Colonic mucosa (tissue), 4 donors: ENCODE measurements at regions not wholly inside any gene's neighbourhood (a gene's known extent, or its start where the extent isn't known, plus 50 kb on each side); places are given as distances from the start of the nearest gene placed in this dataset.

Experiments used
- DNase-seq: peaks from one replicate; pipeline ENCODE4 v3.0.0-alpha.2; 2020
- H3K27ac ChIP-seq: fragments of 200-600 bp; one replicate; pipeline ENCODE4 v1.8.0; 2021
- H3K27me3 ChIP-seq: fragments of 200-600 bp; one replicate; pipeline ENCODE4 v1.8.0; 2021
- H3K36me3 ChIP-seq: fragments of 200-600 bp; one replicate; pipeline ENCODE4 v1.8.0; 2021
- H3K4me1 ChIP-seq: fragments of 200-600 bp; one replicate; pipeline ENCODE4 v1.8.0; 2021; ENCODE audit warnings: mild to moderate bottlenecking
- H3K4me3 ChIP-seq: fragments of 200-600 bp; one replicate; pipeline ENCODE4 v1.8.0; 2021
- H3K9ac ChIP-seq, 2 donors: one replicate each; pipeline ENCODE4 v1.7.0; 2013; ENCODE audit warnings: control low read depth in 2 of 2, low read depth in 2 of 2, low read length in 2 of 2
- H3K9me3 ChIP-seq: fragments of 200-600 bp; one replicate; pipeline ENCODE4 v1.8.0; 2021
- CTCF ChIP-seq: fragments of 200-600 bp; IDR thresholded peaks from one replicate; pipeline ENCODE4 v1.8.0; 2022; ENCODE audit warnings: antibody characterized with exemption, mild to moderate bottlenecking
- intact Hi-C: fragments of 100-400 bp; cut with DNase I; formaldehyde crosslinking; loops from one replicate; pipeline ENCODE4 v1.14.1; 2022
- donor health status: healthy.
- donor health status: DM: no; HTN: no; CAD: no.
- donor health status: DM: no; HTN: no; CAD: no.

GRCh38 chr5:173746047-173746646 lies 129.7 kb upstream of the BOD1 start:
- DNase-seq = no peak
- H3K27me3 ChIP-seq = no peaks in the 10 kb centered on the region
- H3K9ac ChIP-seq = no peak overlapping the region
- H3K4me1 ChIP-seq = no peaks in the 10 kb centered on the region
- no peaks in the 10 kb centered on the region for H3K36me3 ChIP-seq
- H3K27ac ChIP-seq = no peak overlapping the region
- no peak for TF ChIP-seq CTCF
- no peaks in the 10 kb centered on the region for H3K9me3 ChIP-seq
- no peak overlapping the region for H3K4me3 ChIP-seq
- intact Hi-C loops = no loop called here

- Histone ChIP-seq H3K27ac (no peak overlapping the region), H3K4me3 (no peak overlapping the region), H3K4me1 (no peaks in the 10 kb centered on the region), H3K36me3 (no peaks in the 10 kb centered on the region), H3K9ac (no peak overlapping the region), H3K27me3 (no peaks in the 10 kb centered on the region), H3K9me3 (no peaks in the 10 kb centered on the region)
- no peak for TF ChIP-seq CTCF
- no peak for DNase-seq
- intact Hi-C loops = no loop called here
Measured at GRCh38 chr5:173747876-173748275, 131.4 kb upstream of the BOD1 start.

- no peaks in the 10 kb centered on the region for H3K27me3 ChIP-seq
- H3K9me3 ChIP-seq = no peaks in the 10 kb centered on the region
- no peaks in the 10 kb centered on the region for H3K4me1 ChIP-seq
- no peak overlapping the region for H3K27ac ChIP-seq
- TF ChIP-seq CTCF = no peak
- no peaks in the 10 kb centered on the region for H3K36me3 ChIP-seq
- H3K4me3 ChIP-seq = no peak overlapping the region
- intact Hi-C loops = loop anchor here (10.0 kb wide), 1 partner anchor 126 kb away; no protein-coding TSS in a partner anchor
- DNase-seq = no peak
- no peak overlapping the region for H3K9ac ChIP-seq
Measured at GRCh38 chr5:173750538-173751265, 134.3 kb upstream of the BOD1 start.

- Histone ChIP-seq H3K9ac (no peak overlapping the region), H3K36me3 (no peaks in the 10 kb centered on the region), H3K9me3 (no peaks in the 10 kb centered on the region), H3K27me3 (no peaks in the 10 kb centered on the region), H3K27ac (no peak overlapping the region), H3K4me1 (no peaks in the 10 kb centered on the region), H3K4me3 (no peak overlapping the region)
- TF ChIP-seq CTCF = no peak
- no peak for DNase-seq
- intact Hi-C loops = loop anchor here (10.0 kb wide), 1 partner anchor 126 kb away; no protein-coding TSS in a partner anchor
Measured at GRCh38 chr5:173751266-173751600, 134.8 kb upstream of the BOD1 start.

- no peaks in the 10 kb centered on the region for H3K4me1 ChIP-seq
- no peak overlapping the region for H3K27ac ChIP-seq
- TF ChIP-seq CTCF = no peak
- H3K36me3 ChIP-seq = no peaks in the 10 kb centered on the region
- H3K9me3 ChIP-seq = no peaks in the 10 kb centered on the region
- no peak overlapping the region for H3K4me3 ChIP-seq
- H3K27me3 ChIP-seq = no peaks in the 10 kb centered on the region
- intact Hi-C loops = loop anchor here (10.0 kb wide), 1 partner anchor 128 kb away; no protein-coding TSS in a partner anchor
- no peak overlapping the region for H3K9ac ChIP-seq
- DNase-seq = no peak
Measured at GRCh38 chr5:173752653-173753052, 135.5 kb upstream of the CPEB4 start.
